NCI-H128 (cell line): ENCODE measurements at regions not wholly inside any gene's neighbourhood (a gene's known extent, or its start where the extent isn't known, plus 50 kb on each side); places are given as distances from the start of the nearest gene placed in this dataset.

ENCODE experiments used
- DNase-seq: peaks from one replicate; lab custom pipeline; 2025; ENCODE audit not compliant: unreplicated experiment; lab: John Stamatoyannopoulos, UW

DNA sequence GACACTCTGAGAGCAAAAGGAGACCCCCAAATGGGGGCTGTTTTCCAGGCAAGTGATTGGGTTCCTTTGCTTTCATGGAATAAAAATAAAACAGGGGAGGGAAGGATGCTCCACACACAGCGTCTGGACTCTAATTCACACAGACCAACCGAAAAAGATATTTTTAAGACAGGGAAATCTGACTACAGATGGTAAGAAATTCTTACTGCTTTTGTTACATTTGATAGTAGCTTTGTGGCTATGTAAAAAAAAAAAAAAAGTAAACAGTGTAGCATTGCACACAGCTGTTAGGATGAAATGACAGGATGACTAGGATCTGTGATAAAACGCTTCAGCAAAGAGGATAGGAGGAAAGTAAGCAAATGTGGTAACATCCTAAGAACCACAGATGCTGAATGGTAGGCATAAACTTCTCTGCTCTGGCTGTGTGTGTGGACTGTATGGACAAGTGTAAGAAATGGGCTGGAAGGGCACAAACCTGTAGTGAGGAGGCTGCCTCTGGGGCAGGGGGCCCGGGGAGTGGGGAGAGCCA is 207.6 kb downstream of the ANAPC1 start:
- DNase-seq = no peak

DNA sequence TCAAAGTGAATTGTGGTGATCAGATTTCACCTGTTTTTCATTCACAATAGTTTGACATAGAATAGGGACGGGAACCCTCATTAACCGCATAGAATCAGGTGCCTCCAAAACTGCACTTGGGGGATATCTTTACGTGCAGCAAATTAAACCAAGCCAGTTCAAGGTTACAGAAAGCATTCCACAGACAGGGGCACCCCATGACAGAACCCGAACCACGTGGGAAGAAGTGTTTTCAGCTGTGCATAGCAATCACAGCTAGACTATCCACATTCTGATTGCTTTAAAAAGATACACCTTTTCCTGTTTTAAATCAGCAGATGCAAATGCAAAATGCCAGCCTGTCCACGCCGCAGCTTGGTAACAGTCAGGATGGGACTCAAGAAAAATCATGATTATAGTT is 205.8 kb downstream of the ANAPC1 start:
- DNase-seq = peak; percentile 41

DNA sequence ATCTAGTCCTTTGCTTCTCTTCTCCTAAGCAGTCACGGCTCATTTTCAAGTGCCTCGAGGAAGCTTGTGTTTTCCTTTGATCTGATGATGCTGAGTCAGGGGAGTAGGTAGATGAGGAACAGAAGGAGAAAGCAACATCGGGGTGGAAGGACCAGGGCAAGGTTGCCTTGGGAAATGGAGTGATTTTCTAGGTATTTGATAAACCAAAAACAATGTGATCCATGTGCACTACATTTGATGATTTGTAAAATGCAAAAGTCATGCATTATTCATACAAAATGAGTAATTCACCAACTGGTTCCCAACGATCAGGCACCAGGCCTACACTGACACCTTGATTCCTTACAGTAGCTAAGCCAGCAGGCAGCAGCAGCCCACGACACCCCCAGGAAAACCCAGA is 205.3 kb downstream of the ANAPC1 start:
- DNase-seq = no peak

DNA sequence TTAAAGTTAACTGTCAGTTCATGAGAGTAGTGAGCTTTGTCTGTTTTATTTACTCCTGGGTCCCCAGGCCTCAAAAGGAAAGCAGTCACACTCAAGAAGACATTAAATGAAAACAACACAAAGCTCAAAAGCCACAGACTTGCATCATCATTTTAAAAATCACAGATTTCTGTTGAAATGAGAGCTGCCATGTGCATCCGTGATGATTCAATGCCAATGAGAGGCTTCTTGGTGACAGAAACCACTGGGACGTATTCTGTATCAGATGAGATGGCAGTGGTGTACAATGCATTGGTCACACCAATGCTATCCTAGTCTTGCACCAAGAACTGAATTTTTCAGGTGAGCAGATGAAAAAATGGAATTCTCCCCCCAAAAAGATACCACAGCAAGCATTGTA is 204.8 kb downstream of the ANAPC1 start:
- no peak for DNase-seq

DNA sequence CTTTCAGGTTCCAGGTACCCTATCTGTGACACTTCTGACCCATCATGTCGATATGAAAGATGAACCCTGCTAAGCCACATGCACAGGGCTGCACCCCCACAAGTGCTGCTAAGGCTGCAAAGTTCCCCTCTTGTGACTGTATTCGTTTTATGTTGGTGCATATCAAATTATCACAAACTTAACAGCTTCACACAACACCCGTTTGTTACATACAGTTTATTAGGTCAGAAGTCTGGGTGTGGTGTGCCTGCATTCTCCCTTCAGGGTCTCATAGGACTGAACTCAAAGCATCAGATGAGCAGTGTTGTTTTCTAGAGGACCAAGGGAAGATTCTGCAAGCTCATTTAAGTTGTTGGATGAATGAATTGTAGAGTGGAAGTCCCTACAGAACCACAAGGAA is 199.4 kb downstream of the ANAPC1 start:
- no peak for DNase-seq

DNA sequence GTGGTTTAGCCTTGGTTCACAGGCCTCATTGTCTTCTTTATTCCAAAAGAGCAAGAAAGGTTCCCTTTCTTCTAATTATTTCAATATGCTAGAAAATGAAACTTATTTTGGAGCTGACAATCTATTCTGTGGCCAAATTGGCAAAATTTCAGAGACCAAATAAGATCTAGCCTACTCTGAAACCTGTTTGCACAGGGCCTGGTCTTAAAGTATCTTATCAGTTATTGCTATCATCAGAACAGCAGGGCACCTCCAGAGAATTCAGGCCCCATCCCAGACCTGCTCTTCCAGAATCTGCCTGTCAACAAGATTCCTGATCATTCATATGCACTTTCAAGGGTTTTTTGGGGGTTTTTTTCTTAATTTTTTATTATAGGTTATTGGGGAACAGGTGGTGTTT is 198.7 kb downstream of the ANAPC1 start:
- no peak for DNase-seq

DNA sequence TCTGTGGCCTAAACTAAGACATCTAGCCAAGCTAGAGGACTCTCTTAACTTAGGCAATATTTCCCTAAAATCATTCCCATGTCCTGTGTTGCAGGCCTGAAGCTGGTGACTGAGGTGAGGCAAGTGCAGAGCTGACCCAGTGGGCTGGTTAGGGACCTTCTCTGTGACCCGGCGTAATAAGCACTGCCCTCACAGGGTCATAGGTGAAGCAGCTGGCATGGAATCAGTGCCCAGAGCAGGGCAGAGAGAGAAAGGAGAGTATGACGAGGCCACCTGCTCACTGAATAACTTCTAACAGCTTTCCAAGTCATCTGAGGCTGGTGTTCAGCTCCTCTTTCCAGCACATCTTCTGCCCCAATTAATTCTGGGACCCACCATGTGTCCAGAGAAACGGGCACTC is 197.0 kb downstream of the ANAPC1 start:
- no peak for DNase-seq

DNA sequence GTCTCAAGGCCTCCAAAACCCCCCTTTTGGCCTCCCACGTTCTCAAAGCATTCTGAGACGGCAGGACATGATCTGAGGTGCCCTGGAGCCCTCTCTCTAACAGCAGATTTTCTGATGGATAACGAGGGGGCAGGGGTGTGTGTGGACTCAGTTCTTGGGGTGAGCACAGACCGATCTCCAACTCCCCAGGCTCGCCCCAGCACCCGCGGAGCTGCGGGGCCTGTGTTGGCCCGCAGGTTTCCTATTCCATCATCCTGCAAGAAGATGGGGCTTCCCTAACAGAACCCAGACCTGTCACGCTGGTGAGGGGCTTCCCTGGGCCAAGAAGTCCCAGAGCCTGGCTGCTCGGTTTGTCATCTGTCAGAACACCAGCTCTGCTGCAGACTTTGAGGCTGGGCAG is 196.1 kb downstream of the ANAPC1 start:
- DNase-seq = no peak

DNA sequence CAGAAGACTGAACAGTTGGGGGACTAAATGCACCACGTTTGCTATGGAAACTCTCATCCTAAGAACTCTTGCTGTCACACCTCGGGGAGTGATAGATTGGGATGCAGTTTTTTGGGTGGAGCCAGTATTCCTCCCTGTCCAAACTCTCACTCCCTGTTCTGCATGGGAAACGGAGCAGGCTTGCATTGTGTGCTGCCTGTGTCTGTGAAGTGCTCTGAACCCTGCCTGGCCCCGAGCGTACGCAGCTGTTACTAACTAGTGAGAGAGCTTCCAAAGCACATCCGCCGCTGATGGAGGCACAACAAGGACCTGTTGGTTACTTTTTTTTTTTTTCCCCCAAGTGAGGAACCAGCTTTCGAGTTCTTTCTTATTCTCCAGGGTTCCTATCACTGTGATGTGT is 195.5 kb downstream of the ANAPC1 start:
- no peak for DNase-seq

DNA sequence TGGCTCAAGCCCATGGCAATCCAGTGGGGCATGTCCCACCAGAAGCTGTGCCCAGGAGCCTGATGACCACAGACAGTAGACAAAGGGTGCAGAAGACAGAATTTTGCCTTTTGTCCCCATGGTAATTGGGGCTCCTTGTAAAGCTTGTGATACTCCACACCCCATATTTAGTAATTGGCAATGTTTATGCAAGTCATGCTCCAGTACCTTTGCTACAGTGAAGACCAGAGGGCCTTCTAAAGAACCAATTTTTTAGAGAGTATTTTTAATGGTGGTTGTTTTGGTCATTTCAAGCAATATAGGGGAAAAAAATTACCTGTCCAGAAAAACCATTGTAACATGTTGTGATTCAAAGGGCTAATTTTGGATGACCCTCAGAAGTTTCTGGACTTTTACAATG is 194.8 kb downstream of the ANAPC1 start:
- no peak for DNase-seq

DNA sequence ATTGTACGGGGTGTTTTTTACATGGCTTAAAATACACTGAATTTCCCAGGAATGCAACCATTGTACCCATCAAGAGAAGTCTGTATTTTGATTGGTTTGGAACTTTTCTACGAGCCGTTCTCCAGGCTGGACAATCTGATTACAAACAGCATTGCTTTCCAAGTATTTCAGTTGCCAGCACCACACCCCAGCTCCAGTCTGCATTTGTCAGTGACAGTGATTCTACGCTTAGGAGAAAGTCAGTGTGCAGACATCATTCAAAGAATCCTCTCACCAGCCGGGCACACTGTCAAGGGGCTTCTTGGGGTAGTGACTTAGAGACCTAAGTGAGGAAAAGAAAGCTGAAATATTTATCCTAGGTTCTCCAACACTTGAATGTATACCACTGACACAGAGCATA is 194.1 kb downstream of the ANAPC1 start:
- DNase-seq = no peak

DNA sequence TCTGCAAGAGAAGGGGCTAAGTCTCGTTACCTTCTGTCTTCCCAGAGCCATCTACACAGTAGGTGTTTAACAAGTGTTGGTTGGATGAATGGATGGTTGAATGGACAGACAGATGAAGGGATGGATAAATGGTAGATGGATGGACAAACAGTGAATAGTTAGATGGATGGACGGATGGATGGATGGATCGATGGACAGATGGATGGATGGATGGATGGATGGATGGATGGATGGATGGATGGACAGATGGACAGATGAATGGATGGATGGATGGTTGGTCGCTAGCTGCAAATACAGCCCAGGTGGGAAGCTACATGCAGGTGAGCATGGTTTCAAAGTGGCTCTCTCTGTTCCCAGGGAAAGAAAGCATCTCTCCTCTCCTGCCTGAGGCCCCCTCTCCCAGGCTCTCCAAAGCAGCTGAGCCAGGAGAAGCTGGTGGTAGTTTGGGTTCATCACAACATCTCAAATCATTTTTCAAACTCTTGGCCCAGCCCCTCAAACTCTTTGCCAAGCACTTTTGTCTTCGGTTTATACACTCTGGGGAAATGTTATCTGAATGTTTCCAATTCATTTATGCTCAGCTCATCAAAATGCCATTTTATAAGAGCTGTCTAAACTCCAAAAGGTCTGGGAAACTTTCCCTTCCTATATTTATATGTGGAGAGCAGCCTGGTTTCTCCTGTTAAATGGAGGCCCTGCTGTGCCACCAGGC is 192.7 kb downstream of the ANAPC1 start:
- no peak for DNase-seq

DNA sequence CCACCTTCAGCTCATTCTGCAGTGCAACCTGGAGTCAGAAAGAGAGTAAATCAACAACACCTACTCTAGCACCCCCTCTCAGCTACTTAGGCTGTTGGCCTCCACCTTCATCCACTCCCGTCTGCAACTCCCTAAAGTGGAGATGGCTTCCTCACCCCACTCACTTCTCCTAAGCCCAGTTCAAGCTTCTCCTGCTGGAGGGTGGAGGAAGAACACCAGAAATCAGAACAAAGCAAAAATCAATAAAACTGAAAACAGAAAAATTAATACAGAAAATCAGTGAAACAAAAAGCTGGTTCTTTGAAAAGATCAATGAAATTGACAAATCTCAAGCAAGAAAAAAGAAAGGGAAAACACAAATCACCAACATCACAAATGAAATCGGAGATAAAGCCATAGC is 191.7 kb downstream of the ANAPC1 start:
- DNase-seq = no peak

DNA sequence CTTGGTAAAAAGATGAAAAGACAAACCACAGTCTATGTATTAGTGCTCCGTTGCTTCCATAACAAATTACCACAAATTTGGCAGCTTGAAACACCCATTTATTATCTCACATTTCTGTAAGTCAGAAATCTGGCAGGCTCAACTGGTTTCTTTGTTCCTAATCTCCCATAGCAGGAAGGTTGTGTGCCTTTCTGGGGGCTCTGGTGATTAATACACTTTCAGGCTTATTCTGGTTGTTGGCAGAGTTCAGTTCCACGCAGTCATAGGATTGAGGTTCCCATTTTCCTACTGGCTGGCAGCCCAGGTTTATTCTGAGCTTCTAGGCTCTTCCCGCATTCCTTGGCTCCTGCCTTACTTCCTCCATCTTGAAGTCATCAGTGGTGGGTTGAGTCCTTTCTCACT is 189.3 kb downstream of the ANAPC1 start:
- no peak for DNase-seq

DNA sequence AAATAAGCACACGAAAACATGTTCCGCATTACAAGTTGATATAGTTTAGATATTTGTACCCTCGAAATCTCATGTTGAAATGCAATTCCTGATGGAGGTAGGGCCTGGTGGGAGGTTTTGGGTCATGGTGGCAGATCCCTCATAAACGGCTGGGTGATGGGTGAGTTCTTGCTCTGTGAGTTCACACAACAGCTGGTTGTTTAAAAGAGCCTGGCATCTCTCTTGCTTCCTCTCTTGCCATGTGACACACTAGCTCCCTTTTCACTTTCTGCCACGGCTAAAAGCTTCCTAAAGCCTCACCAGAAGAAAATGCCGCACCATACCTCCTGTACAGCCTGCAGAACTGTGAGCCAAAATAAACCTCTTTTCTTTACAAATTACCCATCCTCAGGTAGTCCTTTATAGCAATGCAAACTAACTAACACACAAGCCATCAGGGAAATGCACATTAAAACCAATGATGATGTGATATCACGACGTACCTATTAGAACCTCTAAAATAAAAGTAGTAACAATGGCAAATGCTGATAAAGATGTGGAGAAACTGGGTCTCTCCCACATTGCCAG is 188.5 kb downstream of the ANAPC1 start:
- no peak for DNase-seq

DNA sequence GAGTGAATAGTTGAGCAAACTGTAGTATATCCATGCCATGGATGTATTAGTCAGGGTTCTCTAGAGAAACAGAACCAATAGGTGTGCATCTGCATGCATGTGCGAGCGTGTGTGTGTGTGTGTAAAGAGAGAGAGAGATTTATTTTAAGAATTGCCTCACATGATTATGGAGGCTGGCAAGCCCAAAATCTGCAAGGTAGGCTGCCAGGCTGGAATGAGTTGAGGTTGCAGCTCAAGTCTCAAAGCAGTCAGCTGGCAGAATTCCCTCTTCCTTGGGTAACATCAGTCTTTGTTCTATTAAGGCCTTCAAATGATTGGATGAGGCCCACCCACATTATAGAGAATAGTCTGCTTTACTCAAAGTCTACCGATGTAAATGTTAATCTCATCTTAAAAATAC is 187.8 kb downstream of the ANAPC1 start:
- DNase-seq = no peak

DNA sequence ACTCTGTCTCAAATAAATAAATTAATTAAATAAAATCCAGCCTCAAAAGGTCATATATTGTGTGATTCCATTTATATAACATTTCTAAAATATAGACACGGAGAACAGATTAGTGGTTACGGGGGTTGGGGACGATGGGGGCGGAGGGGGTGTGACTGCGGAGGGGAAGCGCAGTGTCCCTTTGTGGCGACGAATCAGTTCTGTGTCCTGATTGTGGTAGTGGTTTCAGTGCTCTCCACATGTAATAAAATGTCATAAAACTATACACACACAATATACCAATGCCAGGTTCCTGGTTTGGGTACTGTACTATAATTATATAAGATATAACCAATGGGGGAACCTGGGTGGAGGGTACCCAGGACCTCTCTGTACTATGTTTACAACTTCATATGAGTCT is 186.4 kb downstream of the ANAPC1 start:
- DNase-seq = no peak

DNA sequence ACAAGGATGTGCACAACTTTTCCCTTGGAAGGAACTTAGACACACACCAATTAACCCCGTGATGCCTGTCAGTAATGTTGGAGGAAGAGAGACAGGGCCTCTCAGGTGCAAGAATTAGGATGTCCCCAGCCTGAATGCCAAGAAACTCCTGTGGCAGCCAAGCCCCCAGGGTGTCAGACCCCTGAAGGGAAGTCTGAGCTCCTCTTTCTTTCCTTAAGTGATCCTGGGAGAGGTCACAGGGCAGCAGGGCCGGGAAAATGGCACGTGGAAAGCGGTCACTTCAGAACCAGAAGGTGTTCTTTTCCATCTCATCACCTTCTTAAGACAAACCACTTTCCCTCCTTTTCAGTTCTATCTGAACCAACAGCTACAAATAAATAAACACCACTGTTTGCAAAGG is 185.9 kb downstream of the ANAPC1 start:
- no peak for DNase-seq

DNA sequence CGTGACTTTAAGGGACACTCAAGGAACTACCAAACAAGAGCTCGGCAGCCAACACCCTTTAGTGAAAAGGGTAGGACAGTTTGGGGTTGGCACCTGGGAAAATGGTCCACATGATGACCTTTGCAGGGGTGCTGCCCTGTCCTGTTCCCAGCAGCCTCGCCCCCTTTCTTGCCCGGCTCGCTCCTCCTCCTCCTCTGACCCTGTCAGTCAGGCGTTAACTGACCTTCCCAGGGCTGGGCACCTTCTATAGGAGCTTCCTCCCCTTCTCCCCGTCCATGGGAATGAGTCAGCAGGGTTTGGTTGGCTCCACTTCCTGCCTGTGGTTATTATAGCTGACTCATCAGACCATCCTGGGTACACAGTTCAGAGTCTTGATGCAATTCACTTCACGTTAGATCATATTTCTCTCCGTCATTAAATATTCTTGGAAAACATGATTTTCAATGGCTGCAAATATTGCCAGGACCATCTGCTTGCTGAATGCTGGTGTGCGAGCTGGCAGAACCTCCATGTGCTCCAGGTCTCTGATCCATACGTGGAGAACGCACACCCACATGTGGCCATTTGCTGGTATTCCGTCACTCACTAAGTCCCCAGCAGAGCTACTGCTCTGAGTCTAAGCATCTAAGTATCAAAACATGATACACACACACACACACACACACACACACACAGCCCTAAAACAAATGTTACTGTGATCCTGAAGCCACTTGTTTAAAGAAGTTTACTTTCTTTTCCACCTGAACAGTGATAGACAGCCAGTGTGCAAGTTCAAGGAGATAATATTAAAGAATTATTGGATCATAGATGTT is 185.0 kb downstream of the ANAPC1 start:
- DNase-seq = no peak

DNA sequence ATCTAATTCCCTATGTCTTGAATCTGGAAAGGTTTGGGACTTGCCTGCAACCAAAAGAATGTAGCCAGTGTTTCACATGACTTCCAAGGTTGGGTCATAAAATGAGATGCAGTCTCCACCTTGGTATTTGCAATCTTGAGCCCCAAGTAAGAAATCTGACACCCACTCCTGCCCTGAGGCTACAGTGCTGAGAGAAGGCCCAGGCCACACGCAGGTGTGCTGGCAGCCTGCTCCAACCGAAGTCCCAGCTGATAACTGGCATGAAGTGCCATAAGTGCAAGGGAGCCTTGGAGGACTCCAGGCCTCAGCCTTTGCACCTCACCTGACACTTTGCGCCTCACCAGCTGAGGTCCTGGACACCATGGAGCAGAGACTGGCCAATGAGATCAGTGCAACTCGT is 182.7 kb downstream of the ANAPC1 start:
- DNase-seq = no peak

DNA sequence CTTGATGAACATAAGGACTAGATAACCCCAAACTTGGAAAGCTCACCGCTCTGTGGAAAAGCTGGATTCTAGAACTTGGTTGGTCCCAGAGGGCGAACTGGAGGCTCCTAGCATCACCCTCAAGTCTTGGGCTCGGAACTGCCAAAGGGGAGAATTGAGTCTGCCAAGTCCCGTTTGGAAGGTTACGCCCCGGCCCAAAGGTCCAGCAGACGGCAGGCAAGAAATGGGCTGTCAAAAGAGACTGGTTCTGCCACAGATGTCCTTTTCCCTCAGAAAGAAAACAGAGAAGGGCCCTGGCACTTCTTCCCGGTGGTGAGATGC is 182.2 kb downstream of the ANAPC1 start:
- DNase-seq = no peak

DNA sequence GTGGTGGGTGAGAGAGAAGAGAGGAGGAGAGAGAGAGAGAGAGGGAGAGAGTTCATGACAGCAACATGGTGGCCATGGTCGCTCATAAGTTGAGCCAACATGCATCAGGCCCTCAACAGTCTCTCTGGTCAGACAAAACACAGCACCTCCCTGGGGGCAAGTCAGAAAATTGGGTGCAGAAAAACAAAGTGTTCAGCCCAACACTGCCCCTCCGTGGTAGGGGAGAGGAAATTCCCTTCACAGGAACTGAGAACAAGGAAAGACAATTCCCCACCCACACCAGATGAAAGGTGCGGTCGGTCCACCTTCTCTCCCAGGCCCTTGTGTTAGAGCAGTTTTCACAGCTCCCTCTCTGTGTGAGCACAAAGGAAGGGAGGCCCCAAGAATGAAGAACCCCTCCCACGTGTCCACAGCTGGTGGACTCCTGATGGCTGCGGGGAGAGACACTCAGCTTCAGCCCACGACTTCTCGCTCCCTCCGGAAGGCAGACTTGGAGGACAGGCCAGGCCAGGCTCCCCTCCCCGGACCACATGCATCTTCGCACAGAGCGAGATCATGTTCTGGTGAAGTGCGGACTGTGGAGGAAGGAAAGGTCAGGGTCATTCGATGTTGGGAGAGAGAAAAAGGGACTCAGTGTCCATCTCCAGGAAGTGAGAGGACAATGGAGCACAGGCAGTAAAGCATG is 181.7 kb downstream of the ANAPC1 start:
- peak; percentile 37 for DNase-seq
